Heart left ventricle (tissue), 13 donors: ENCODE measurements at regions not wholly inside any gene's neighbourhood (a gene's known extent, or its start where the extent isn't known, plus 50 kb on each side); places are given as distances from the start of the nearest gene placed in this dataset.

Experiments used
- POLR2A ChIP-seq, 2 donors: fragments of 450-650 bp; IDR thresholded peaks; one replicate each; pipeline ENCODE4 v1.6.1; 2017; ENCODE audit warnings: antibody characterized with exemption in 2 of 2, mild to moderate bottlenecking in 2 of 2, moderate library complexity in 2 of 2
- TF ChIP-seq, protein P1 (sequence below), 12 donors: fragments of 200-600 bp; sonication (generic) in 4 of 12; IDR thresholded peaks; one replicate each; pipeline versions ENCODE4 v1.5.0 to v1.8.0; 2018 to 2022; ENCODE audit warnings: antibody characterized with exemption in 12 of 12, mild to moderate bottlenecking in 5 of 12
- donor health status: ischemic (EF 13 %, LVEDD 7.1; RV severe dilation, severe dysfunction).
- donor health status: DM: no; HTN: yes; CAD: no.
- donor health status: DM: no; HTN: no; CAD: no.
- donor health status: ischemic (EF 25% LVEDD 6.9; RV normal size, moderate dysfunction).
- donor health status: ischemic (EF 25% LVEDD 5.7; RV mildly dilated, moderate dysfunction).
- donor health status: ischemic (EF 35%, LVEDD 5.7; RV mildly dilated, moderate dysfunction).
- donor health status: nonischemic (EF 11% LVEDD 7.7; RV severe dilation, severe dysfunction).
- donor health status: DM: yes; HTN: yes; CAD: no.
- donor health status: PGD.
- donor health status: ischemic (EF 29% LVEDD 5.4; RV normal size, mild dysfunction).
- donor health status: nonischemic (EF 23%, LVEDD 6.1; RV moderate dilation, normal function).

DNA sequence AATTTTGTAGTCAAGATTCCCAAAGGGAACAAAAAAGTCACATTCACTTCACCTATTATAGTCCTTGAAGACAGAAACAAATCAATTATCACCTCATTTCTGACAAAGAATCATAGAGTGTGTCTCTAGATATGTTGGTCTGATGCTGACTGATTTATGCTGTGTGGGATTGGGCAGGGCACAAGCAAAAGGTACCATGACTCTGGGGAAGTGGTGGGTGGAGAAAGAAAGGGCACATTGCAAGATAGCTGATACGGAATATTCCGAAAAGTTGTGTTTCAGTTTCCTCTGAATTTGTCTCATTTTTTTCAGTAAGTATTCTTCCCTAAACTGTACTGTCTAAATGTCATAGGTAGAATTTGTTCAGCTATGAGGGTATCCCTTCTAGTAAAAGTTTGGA lies 268.0 kb downstream of the MREG start:
- no peak for TF ChIP-seq POLR2A (IDR thresholded peaks at IDR 0.05)
- TF ChIP-seq, protein P1, sequence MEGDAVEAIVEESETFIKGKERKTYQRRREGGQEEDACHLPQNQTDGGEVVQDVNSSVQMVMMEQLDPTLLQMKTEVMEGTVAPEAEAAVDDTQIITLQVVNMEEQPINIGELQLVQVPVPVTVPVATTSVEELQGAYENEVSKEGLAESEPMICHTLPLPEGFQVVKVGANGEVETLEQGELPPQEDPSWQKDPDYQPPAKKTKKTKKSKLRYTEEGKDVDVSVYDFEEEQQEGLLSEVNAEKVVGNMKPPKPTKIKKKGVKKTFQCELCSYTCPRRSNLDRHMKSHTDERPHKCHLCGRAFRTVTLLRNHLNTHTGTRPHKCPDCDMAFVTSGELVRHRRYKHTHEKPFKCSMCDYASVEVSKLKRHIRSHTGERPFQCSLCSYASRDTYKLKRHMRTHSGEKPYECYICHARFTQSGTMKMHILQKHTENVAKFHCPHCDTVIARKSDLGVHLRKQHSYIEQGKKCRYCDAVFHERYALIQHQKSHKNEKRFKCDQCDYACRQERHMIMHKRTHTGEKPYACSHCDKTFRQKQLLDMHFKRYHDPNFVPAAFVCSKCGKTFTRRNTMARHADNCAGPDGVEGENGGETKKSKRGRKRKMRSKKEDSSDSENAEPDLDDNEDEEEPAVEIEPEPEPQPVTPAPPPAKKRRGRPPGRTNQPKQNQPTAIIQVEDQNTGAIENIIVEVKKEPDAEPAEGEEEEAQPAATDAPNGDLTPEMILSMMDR (IDR thresholded peaks at IDR 0.05), result no peak
